MM.1S (cell line): ENCODE measurements at regions not wholly inside any gene's neighbourhood (a gene's known extent, or its start where the extent isn't known, plus 50 kb on each side); places are given as distances from the start of the nearest gene placed in this dataset.

Experiments
- DNase-seq: peaks from one replicate; pipeline ENCODE4 v3.0.0-alpha.2; 2015
- H2AFZ ChIP-seq: fragments of 300-600 bp; sonication (generic); 2 replicates; pipeline ENCODE4 v1.6.0; 2016; ENCODE audit warnings: antibody characterized with exemption, low read length
- H3F3A ChIP-seq: fragments of 300-600 bp; sonication (generic); 2 replicates; pipeline ENCODE4 v1.6.1; 2016; ENCODE audit warnings: mild to moderate bottlenecking, antibody characterized with exemption, low read length, moderate library complexity, mixed read lengths; ENCODE audit not compliant: insufficient read depth
- H3K27ac ChIP-seq: fragments of 300-600 bp; sonication (generic); 2 replicates; pipeline ENCODE4 v1.5.1; 2016; ENCODE audit warnings: mild to moderate bottlenecking, low read length
- H3K27me3 ChIP-seq: fragments of 300-600 bp; sonication (generic); replicated peaks from 2 replicates; pipeline ENCODE4 v1.6.0; 2016; ENCODE audit warnings: low read length; ENCODE audit not compliant: insufficient read depth
- H3K36me3 ChIP-seq: fragments of 300-600 bp; sonication (generic); replicated peaks from 2 replicates; pipeline ENCODE4 v1.6.1; 2016; ENCODE audit warnings: mild to moderate bottlenecking, low read length, mixed read lengths; ENCODE audit not compliant: insufficient read depth
- H3K4me1 ChIP-seq: fragments of 300-600 bp; sonication (generic); 2 replicates; pipeline ENCODE4 v1.6.1; 2016; ENCODE audit warnings: low read length, mixed read lengths
- H3K4me2 ChIP-seq: fragments of 300-600 bp; sonication (generic); 2 replicates; pipeline ENCODE4 v1.6.0; 2016; ENCODE audit warnings: low read depth, low read length
- H3K4me3 ChIP-seq: fragments of 300-600 bp; sonication (generic); 2 replicates; pipeline ENCODE4 v1.5.1; 2016; ENCODE audit warnings: low read length, mixed read lengths
- H3K79me2 ChIP-seq: fragments of 300-600 bp; sonication (generic); 2 replicates; pipeline ENCODE4 v1.6.1; 2016; ENCODE audit warnings: mixed run types, low read length, mixed read lengths
- H3K9ac ChIP-seq: fragments of 300-600 bp; sonication (generic); 2 replicates; pipeline ENCODE4 v1.6.1; 2016; ENCODE audit warnings: low read length, mixed read lengths
- H3K9me2 ChIP-seq: fragments of 300-600 bp; sonication (generic); replicated peaks from 2 replicates; pipeline ENCODE4 v1.6.1; 2016; ENCODE audit warnings: mild to moderate bottlenecking, low read length, mixed read lengths; ENCODE audit not compliant: insufficient read depth
- H3K9me3 ChIP-seq: fragments of 300-600 bp; sonication (generic); replicated peaks from 2 replicates; pipeline ENCODE4 v1.6.1; 2016; ENCODE audit warnings: mild to moderate bottlenecking, low read length, mixed read lengths; ENCODE audit not compliant: insufficient read depth
- H4K20me1 ChIP-seq: fragments of 300-600 bp; sonication (generic); 2 replicates; pipeline ENCODE4 v1.6.1; 2016; ENCODE audit warnings: mild to moderate bottlenecking, low read length, moderate library complexity, mixed read lengths; ENCODE audit not compliant: insufficient read depth
- EZH2 ChIP-seq: fragments of 300-600 bp; sonication (generic); optimal IDR thresholded peaks from 2 replicates; pipeline ENCODE3; 2017; ENCODE audit warnings: low read depth, mild to moderate bottlenecking, antibody characterized with exemption, low read length, mixed read lengths
- EZH2phosphoT487 ChIP-seq: fragments of 300-600 bp; sonication (generic); IDR thresholded peaks from 2 replicates; pipeline ENCODE4 v1.6.1; 2018; ENCODE audit warnings: antibody characterized with exemption, low read length
- TF ChIP-seq, protein P1 (sequence below): fragments of 300-600 bp; sonication (generic); IDR thresholded peaks from 2 replicates; pipeline ENCODE4 v1.5.1; 2016; ENCODE audit warnings: antibody characterized with exemption, low read length, mixed read lengths

DNA sequence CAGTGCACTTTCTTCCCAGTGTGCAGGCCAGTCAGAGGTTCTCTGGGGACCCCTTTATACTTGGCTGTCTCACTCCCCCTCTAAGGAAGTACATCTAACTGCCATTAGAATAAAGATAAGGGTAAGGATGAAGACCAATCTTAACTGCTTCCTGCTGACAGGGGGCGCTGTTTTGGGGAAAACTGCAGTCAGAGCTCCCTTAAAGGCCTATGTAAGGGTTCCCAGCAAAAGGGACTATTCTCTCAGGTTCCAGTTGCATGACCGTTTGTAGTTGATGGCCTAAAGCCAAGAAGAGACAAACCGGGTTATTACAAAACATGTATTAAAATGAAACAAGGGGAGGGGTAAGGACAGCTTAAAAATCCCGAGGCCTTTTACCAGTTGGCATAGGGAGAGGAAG lies 115.6 kb upstream of the SPIN4 start:
- H3K79me2 ChIP-seq: no peaks in the 10 kb centered on the region
- H4K20me1 ChIP-seq: no peaks in the 10 kb centered on the region
- DNase-seq: no peak
- TF ChIP-seq EZH2phosphoT487 (no peak), EZH2 (no peak)
- TF ChIP-seq, protein P1, sequence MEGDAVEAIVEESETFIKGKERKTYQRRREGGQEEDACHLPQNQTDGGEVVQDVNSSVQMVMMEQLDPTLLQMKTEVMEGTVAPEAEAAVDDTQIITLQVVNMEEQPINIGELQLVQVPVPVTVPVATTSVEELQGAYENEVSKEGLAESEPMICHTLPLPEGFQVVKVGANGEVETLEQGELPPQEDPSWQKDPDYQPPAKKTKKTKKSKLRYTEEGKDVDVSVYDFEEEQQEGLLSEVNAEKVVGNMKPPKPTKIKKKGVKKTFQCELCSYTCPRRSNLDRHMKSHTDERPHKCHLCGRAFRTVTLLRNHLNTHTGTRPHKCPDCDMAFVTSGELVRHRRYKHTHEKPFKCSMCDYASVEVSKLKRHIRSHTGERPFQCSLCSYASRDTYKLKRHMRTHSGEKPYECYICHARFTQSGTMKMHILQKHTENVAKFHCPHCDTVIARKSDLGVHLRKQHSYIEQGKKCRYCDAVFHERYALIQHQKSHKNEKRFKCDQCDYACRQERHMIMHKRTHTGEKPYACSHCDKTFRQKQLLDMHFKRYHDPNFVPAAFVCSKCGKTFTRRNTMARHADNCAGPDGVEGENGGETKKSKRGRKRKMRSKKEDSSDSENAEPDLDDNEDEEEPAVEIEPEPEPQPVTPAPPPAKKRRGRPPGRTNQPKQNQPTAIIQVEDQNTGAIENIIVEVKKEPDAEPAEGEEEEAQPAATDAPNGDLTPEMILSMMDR: no peak
- H2AFZ ChIP-seq: no peak overlapping the region
- H3K4me1 ChIP-seq: no peaks in the 10 kb centered on the region
- H3K4me3 ChIP-seq: no peak overlapping the region
- H3K9ac ChIP-seq: no peak overlapping the region
- H3K9me3 ChIP-seq: no peaks in the 10 kb centered on the region
- H3K27me3 ChIP-seq: no peaks in the 10 kb centered on the region
- no peaks in the 10 kb centered on the region for H3K36me3 ChIP-seq
- H3K9me2 ChIP-seq: no peaks in the 10 kb centered on the region
- no peak overlapping the region for H3K4me2 ChIP-seq
- no peaks in the 10 kb centered on the region for H3F3A ChIP-seq
- no peak overlapping the region for H3K27ac ChIP-seq

DNA sequence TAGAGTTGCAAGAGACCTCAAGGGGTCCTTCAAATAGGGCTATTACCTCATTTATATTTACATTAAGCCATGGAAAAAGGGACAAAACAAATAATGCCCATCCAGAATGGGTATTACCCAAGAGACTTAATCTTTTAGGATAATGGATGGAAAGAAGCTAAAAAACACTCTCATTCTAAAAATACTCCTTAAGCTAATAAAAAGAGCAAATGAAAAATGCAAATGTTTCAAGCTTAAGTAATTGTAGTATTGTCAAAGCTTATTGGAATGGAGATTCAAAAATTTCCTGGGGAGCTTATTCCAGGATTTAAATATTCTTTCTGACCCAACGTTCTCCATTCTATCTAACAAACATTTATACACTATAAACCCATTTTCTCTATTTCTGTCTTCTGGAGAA lies 107.8 kb upstream of the SPIN4 start:
- no peaks in the 10 kb centered on the region for H3F3A ChIP-seq
- H3K27ac ChIP-seq: no peak overlapping the region
- H3K9me2 ChIP-seq: no peaks in the 10 kb centered on the region
- H3K4me2 ChIP-seq: no peak overlapping the region
- no peak for DNase-seq
- no peaks in the 10 kb centered on the region for H4K20me1 ChIP-seq
- no peaks in the 10 kb centered on the region for H3K4me1 ChIP-seq
- no peak for TF ChIP-seq EZH2
- TF ChIP-seq, protein P1: no peak
- TF ChIP-seq EZH2phosphoT487: no peak
- H3K36me3 ChIP-seq: no peaks in the 10 kb centered on the region
- no peak overlapping the region for H3K4me3 ChIP-seq
- H3K79me2 ChIP-seq: no peaks in the 10 kb centered on the region
- H3K9me3 ChIP-seq: no peaks in the 10 kb centered on the region
- H3K9ac ChIP-seq: no peak overlapping the region
- no peaks in the 10 kb centered on the region for H3K27me3 ChIP-seq
- no peak overlapping the region for H2AFZ ChIP-seq

DNA sequence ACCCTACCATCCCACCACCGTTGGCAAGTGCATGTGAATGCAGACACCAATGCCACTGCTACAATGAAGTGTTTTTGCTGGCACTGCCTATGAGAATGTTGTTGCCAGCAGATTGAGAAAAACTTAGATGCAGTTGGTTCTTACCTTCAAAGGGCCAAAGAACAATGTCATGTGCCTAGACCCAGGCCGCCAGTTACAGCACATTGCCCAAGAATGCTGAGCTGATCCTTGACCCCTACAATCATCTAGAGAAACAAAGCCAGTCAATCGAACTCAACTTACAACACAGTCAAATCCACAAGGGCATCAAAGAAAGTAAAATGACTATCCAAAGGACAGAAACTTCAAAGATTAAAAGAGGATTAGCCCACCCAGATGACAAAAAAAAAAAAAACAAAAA lies 102.4 kb upstream of the SPIN4 start:
- DNase-seq: no peak
- no peak for TF ChIP-seq EZH2
- no peak for TF ChIP-seq EZH2phosphoT487
- TF ChIP-seq, protein P1: no peak
- no peaks in the 10 kb centered on the region for H3F3A ChIP-seq
- H3K9me3 ChIP-seq: no peaks in the 10 kb centered on the region
- no peaks in the 10 kb centered on the region for H3K36me3 ChIP-seq
- no peak overlapping the region for H3K27ac ChIP-seq
- H3K4me2 ChIP-seq: no peak overlapping the region
- no peaks in the 10 kb centered on the region for H4K20me1 ChIP-seq
- H2AFZ ChIP-seq: no peak overlapping the region
- H3K4me1 ChIP-seq: no peaks in the 10 kb centered on the region
- H3K9ac ChIP-seq: no peak overlapping the region
- no peaks in the 10 kb centered on the region for H3K27me3 ChIP-seq
- no peaks in the 10 kb centered on the region for H3K9me2 ChIP-seq
- no peaks in the 10 kb centered on the region for H3K79me2 ChIP-seq
- H3K4me3 ChIP-seq: no peak overlapping the region
